ENCODE measurements at regions not wholly inside any gene's neighbourhood (a gene's known extent, or its start where the extent isn't known, plus 50 kb on each side); places are given as distances from the start of the nearest gene placed in this dataset.

DNA sequence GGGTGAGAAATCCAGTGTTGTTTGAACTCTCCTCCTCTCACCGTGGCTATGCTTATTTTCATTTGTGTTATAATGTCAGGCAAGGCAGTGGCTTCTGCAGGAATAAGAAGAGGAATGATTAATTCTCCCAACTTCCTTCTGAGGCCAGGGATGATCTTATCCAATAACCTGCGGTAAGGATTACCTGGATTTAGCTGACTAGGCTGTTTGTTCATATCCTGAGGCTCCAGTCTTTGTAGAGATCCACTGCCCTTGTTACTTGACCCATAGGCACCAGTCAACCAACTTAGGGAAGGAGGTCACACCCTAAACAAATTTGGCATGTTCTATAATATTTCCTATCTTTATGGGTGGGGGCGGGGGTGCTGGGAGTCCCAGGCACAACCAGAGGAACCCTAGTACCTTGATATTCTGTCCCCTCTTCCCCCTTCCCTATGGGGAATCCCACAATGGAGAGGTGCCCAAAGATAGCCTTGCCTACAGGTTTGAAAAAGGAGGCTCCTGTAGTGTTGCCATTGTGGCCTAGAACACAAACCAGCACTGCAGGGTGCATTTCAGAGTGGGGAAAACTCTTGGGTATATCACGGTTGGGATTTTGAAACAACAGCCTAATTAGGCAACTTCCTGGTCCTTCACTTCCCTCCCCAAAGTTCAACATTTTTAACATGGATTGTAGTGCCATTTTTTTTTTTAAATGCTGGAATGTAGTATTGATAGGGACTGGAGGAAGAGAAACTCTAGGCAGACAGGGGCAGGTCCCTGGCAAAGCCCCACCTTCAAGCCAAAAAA is 977.5 kb upstream of the SPRY2 start:
- H3K9me3 ChIP-seq (replicated peaks in 1 of 2; ENCODE audit: control insufficient read depth in 1 of 2, insufficient read depth in 1 of 2, low read length in 2 of 2) = peaks cover 32 to 46% of the 10 kb centered on the region in 2 donors
- H3K27me3 ChIP-seq (ENCODE audit: control insufficient read depth in 2 of 2, insufficient read depth in 2 of 2, low read length in 2 of 2) = no peaks in the 10 kb centered on the region
- no peak overlapping the region for H3K4me2 ChIP-seq (replicated peaks; ENCODE audit: extremely low read depth, low read length, poor library complexity, severe bottlenecking)
- no peak overlapping the region for H3K27ac ChIP-seq (ENCODE audit: low read depth in 1 of 2, low read length in 2 of 2)
- no peak overlapping the region for H3K4me3 ChIP-seq (replicated peaks in 1 of 3; ENCODE audit: low read depth in 2 of 3, low read length in 3 of 3)
- H4K20me1 ChIP-seq (ENCODE audit: insufficient read depth, low read length) = no peaks in the 10 kb centered on the region
- Mint-ChIP-seq H3K27ac (no peak overlapping the region), H3K36me3 (no peaks in the 10 kb centered on the region), H3K4me3 (no peak overlapping the region), H3K9me3 (peaks cover 3 to 27% (median 14%) of the 10 kb centered on the region in 7 donors), H3K4me1 (no peaks in the 10 kb centered on the region), H3K27me3 (ENCODE audit: low read depth in 3 of 3) (no peaks in the 10 kb centered on the region)
- H3K4me1 ChIP-seq (ENCODE audit: control insufficient read depth in 1 of 2, insufficient read depth in 2 of 2, low read length in 2 of 2) = no peaks in the 10 kb centered on the region
- no peak overlapping the region for H3K9ac ChIP-seq (ENCODE audit: insufficient read depth, low read length, poor library complexity, severe bottlenecking)
- no peak for DNase-seq
- WGBS (ENCODE audit: insufficient coverage) = no CpG with 5 or more reads among the region's 4 CpGs
- intact Hi-C loops (cut with micrococcal nuclease) = no loop called here
- no peaks in the 10 kb centered on the region for H3K36me3 ChIP-seq (replicated peaks in 1 of 2; ENCODE audit: control insufficient read depth in 1 of 2, insufficient read depth in 2 of 2, low read length in 2 of 2)
- H3K79me2 ChIP-seq (ENCODE audit: insufficient read depth, low read length) = no peaks in the 10 kb centered on the region
- H2AFZ ChIP-seq (ENCODE audit: insufficient read depth, low read depth, low read length, poor library complexity, severe bottlenecking) = no peak overlapping the region
- no peak for TF ChIP-seq CTCF (IDR thresholded peaks at IDR 0.05)

- H3K9me3 Mint-ChIP-seq = peaks cover 2 to 17% (median 7%) of the 10 kb centered on the region in 7 donors
- Histone ChIP-seq H3K9ac (ENCODE audit: insufficient read depth, low read length, poor library complexity, severe bottlenecking) (no peak overlapping the region), H3K4me1 (ENCODE audit: control insufficient read depth in 1 of 2, insufficient read depth in 2 of 2, low read length in 2 of 2) (no peaks in the 10 kb centered on the region), H3K36me3 (replicated peaks in 1 of 2; ENCODE audit: control insufficient read depth in 1 of 2, insufficient read depth in 2 of 2, low read length in 2 of 2) (no peaks in the 10 kb centered on the region), H3K27ac (ENCODE audit: low read depth in 1 of 2, low read length in 2 of 2) (no peak overlapping the region), H3K79me2 (ENCODE audit: insufficient read depth, low read length) (no peaks in the 10 kb centered on the region), H4K20me1 (ENCODE audit: insufficient read depth, low read length) (no peaks in the 10 kb centered on the region), H2AFZ (ENCODE audit: insufficient read depth, low read depth, low read length, poor library complexity, severe bottlenecking) (no peak overlapping the region), H3K4me2 (replicated peaks; ENCODE audit: extremely low read depth, low read length, poor library complexity, severe bottlenecking) (no peak overlapping the region), H3K9me3 (replicated peaks in 1 of 2; ENCODE audit: control insufficient read depth in 1 of 2, insufficient read depth in 1 of 2, low read length in 2 of 2) (peaks cover 23 to 26% of the 10 kb centered on the region in 2 donors), H3K4me3 (replicated peaks in 1 of 3; ENCODE audit: low read depth in 2 of 3, low read length in 3 of 3) (no peak overlapping the region), H3K27me3 (ENCODE audit: control insufficient read depth in 2 of 2, insufficient read depth in 2 of 2, low read length in 2 of 2) (no peaks in the 10 kb centered on the region)
- DNase-seq = no peak
- no peak overlapping the region for H3K4me3 Mint-ChIP-seq
- no peaks in the 10 kb centered on the region for H3K27me3 Mint-ChIP-seq (ENCODE audit: low read depth in 3 of 3)
- H3K4me1 Mint-ChIP-seq = no peaks in the 10 kb centered on the region
- no peaks in the 10 kb centered on the region for H3K36me3 Mint-ChIP-seq
- intact Hi-C loops (cut with micrococcal nuclease) = no loop called here
- no peak overlapping the region for H3K27ac Mint-ChIP-seq
- 86% methylated on average over 1 of the region's 3 CpGs for WGBS (ENCODE audit: insufficient coverage)
- TF ChIP-seq CTCF (IDR thresholded peaks at IDR 0.05) = no peak
Observed at GRCh38 chr13:81314461-81314860, 973.5 kb upstream of the SPRY2 start.

Measured in CD14-positive monocyte (primary cell).